OCI-LY3 (cell line): ENCODE measurements at regions not wholly inside any gene's neighbourhood (a gene's known extent, or its start where the extent isn't known, plus 50 kb on each side); places are given as distances from the start of the nearest gene placed in this dataset.

Experiments
- CTCF ChIP-seq: fragments of 200-600, 300-600 bp; sonication (generic); IDR thresholded peaks from 2 replicates; pipeline ENCODE4 v1.5.1; 2014; ENCODE audit warnings: antibody characterized with exemption, low read length, low read depth
- EZH2phosphoT487 ChIP-seq: fragments of 200-600 bp; shearing (Covaris generic); IDR thresholded peaks from 2 replicates; pipeline ENCODE4 v1.6.1; 2018; ENCODE audit warnings: antibody characterized with exemption, mixed run types, low read depth

DNA sequence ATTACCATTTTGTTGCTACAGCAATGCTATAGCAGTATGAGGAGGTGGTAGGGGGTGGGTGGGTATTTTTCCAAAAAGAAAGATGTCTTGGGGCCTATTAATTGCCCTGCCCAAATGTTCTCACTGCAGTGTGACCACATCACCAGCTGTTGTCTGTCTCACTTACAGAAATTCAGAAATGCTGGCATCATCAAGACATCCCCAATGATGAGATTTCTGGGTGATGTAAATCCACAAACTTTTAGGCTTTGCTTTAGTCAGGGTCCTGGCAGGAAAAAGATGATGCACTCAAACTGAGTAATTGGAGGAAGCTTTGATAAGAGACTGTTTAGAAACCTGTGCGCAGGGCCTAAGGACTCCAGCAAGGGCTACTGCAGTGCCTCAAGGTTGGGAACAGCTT lies 56.2 kb upstream of the OPN4 start:
- TF ChIP-seq CTCF (no peak), EZH2phosphoT487 (no peak)
